ENCODE measurements at regions not wholly inside any gene's neighbourhood (a gene's known extent, or its start where the extent isn't known, plus 50 kb on each side); places are given as distances from the start of the nearest gene placed in this dataset.

DNA sequence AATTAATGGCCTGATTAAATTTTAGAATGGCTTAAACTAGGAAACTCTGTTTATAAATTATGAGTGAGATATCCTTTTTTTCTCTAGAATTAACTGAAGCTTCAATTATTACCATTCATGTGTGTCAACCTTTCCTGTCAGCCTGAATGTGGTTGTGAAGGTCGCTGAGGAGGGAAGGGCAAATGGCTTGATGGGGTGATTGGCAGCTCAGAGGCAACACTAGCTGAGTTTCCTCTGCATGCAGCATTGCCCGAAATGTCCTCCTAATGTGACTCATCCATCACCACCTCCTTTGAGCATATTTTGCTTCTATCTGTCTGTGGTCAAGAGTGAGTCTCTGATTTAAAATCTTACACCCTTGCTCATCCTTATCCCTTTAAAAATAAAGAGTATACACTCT is 281.9 kb downstream of the TENT4A start:
- TF ChIP-seq, protein P1, sequence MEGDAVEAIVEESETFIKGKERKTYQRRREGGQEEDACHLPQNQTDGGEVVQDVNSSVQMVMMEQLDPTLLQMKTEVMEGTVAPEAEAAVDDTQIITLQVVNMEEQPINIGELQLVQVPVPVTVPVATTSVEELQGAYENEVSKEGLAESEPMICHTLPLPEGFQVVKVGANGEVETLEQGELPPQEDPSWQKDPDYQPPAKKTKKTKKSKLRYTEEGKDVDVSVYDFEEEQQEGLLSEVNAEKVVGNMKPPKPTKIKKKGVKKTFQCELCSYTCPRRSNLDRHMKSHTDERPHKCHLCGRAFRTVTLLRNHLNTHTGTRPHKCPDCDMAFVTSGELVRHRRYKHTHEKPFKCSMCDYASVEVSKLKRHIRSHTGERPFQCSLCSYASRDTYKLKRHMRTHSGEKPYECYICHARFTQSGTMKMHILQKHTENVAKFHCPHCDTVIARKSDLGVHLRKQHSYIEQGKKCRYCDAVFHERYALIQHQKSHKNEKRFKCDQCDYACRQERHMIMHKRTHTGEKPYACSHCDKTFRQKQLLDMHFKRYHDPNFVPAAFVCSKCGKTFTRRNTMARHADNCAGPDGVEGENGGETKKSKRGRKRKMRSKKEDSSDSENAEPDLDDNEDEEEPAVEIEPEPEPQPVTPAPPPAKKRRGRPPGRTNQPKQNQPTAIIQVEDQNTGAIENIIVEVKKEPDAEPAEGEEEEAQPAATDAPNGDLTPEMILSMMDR (conservative IDR thresholded peaks at IDR 0.05; ENCODE audit: low read depth): no peak
- CTCF ChIA-PET: no interaction called here
- no peak overlapping the region for H3K27ac ChIP-seq
- no peak for DNase-seq (ENCODE audit: low spot score)
- POLR2A ChIA-PET (ENCODE audit: low non-redundant PET): no interaction called here

DNA sequence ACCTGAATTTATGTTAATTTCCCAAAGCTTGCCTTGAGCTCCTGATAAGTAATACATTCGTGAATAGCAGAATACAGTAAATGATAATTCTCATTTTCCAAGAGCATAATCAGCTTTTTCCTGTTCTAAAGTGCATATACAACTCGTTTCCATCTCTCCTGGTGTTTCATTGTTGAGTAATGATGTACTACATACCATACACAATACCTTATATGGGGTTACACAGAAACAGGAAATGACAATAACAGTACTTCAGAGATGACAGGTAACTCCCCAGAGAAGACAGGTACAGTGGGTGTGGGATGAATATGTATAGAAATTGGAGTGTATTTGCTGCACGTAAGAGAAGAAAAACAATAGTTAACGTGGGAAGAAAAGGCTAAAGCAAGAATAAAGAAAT is 287.1 kb downstream of the TENT4A start:
- DNase-seq (ENCODE audit: low spot score): no peak
- H3K27ac ChIP-seq: no peak overlapping the region
- CTCF ChIA-PET: no interaction called here
- TF ChIP-seq, protein P1 (conservative IDR thresholded peaks at IDR 0.05; ENCODE audit: low read depth): no peak
- POLR2A ChIA-PET (ENCODE audit: low non-redundant PET): no interaction called here

DNA sequence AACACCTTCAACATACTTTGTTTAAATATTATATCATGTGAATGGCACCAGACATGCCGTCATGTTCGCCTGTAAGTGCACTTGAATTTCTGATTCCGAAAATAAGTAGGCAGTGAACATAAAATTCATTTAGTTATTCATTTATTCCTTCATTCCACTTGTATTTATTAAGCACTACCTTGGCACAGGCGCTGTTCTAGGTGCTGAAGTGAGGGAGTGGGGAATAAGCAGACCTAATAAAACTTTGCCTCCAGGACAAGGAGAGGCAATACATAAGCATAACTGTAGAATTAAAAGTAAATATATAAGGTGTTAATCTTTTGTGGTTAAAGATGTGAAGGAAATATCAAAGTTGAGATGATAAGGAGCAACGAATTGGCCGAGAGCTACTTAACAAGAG is 297.4 kb downstream of the TENT4A start:
- ChIA-PET CTCF (no interaction called here), POLR2A (ENCODE audit: low non-redundant PET) (no interaction called here)
- DNase-seq (ENCODE audit: low spot score): no peak
- TF ChIP-seq, protein P1 (conservative IDR thresholded peaks at IDR 0.05; ENCODE audit: low read depth): no peak
- H3K27ac ChIP-seq: no peak overlapping the region

DNA sequence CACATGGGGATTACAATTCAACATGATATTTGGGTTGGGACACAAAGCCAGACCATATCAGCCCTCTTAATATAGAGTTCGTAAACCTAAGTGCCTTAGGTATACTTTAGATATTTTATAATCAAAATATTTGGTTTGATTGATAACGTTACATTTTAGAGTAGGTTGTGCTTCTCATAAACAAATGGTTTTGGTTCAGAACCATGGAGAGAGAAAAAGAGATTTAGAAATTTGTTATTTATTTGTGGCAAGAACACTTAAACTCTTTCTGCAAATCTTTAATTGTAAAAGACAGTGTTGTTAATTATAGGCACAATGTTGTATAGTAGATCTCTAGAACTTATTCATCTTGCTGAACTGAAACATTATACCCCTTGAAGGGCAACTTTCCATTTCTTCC is 298.8 kb downstream of the TENT4A start:
- CTCF ChIA-PET: no interaction called here
- H3K27ac ChIP-seq: no peak overlapping the region
- TF ChIP-seq, protein P1 (conservative IDR thresholded peaks at IDR 0.05; ENCODE audit: low read depth): no peak
- POLR2A ChIA-PET (ENCODE audit: low non-redundant PET): no interaction called here
- no peak for DNase-seq (ENCODE audit: low spot score)

DNA sequence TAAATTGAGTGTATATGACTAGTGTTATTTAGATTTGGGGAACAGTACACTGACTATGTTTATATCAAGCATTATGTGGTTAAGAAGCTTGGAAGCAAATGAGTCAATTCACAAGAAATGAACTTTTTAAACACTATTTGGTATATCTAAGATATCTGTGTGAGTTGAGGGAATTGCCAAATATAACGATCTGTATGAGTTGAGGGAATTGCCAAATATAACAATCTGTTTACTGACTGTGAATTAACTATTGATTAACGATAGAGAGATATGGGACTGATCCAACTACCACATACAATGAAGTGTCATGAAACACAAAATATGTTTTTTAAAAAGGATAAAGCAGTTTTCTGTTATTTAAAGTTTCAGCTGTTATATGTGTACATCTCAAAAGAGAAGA is 301.4 kb downstream of the TENT4A start:
- POLR2A ChIA-PET (ENCODE audit: low non-redundant PET): no interaction called here
- CTCF ChIA-PET: no interaction called here
- no peak overlapping the region for H3K27ac ChIP-seq
- no peak for DNase-seq (ENCODE audit: low spot score)
- TF ChIP-seq, protein P1 (conservative IDR thresholded peaks at IDR 0.05; ENCODE audit: low read depth): no peak

DNA sequence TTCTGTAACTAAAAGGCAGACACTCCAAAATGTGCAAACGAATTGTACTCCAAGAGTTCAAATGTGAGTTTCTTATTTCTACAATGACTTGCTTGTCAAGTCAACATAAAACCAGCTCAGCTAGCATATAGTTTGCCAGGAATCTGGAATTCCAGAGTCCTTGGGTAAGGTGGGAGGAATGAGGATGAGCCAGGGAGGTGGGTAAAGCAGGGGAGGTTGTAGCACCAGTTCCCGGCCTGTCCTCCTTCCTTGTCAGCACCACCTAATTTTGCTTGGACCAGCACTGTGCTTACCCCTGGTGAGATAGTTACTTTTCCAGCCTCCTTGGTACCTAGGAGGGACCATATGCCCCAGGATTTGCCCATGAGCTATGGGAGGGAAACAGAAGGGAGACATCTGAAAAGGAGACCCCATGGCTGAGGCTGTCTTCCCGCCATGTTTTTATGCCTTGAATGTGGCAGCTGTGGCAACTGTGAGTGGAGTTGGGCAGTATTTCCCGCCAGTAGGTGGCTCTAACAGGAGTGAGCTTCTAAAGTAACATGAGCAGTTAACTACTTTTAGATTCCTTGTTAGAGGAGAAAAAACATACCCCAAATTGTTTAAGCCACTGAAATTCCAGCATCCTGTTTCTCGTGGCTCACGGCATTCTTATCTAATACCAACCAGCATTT is 302.5 kb downstream of the TENT4A start:
- no peak for DNase-seq (ENCODE audit: low spot score)
- H3K27ac ChIP-seq: no peak overlapping the region
- ChIA-PET CTCF (no interaction called here), POLR2A (ENCODE audit: low non-redundant PET) (no interaction called here)
- TF ChIP-seq, protein P1 (conservative IDR thresholded peaks at IDR 0.05; ENCODE audit: low read depth): no peak

Data from RWPE1 (cell line).